ENCODE measurements at regions not wholly inside any gene's neighbourhood (a gene's known extent, or its start where the extent isn't known, plus 50 kb on each side); places are given as distances from the start of the nearest gene placed in this dataset.

DNA sequence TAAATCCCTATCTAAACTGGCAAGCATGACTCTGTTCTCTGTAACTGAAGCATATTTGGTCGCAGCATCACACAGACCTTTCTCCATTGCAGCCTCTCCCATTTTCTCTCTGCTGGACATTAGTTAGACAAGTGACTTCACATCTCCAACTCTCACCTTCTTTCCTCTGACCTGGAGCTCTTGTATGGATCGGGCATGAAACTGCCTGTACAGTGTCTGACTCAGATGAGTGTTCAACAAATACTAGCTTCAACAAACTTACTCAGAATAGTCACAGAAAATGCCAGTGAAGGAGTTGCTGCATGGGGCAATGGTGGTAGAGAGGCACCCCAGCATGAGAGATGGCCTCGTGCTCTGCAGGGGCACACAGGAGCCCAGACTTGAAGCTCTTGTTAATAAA, 104.7 kb upstream of the COPS8 start:
- no peak overlapping the region for H3K4me2 ChIP-seq (ENCODE audit: low read length)

DNA sequence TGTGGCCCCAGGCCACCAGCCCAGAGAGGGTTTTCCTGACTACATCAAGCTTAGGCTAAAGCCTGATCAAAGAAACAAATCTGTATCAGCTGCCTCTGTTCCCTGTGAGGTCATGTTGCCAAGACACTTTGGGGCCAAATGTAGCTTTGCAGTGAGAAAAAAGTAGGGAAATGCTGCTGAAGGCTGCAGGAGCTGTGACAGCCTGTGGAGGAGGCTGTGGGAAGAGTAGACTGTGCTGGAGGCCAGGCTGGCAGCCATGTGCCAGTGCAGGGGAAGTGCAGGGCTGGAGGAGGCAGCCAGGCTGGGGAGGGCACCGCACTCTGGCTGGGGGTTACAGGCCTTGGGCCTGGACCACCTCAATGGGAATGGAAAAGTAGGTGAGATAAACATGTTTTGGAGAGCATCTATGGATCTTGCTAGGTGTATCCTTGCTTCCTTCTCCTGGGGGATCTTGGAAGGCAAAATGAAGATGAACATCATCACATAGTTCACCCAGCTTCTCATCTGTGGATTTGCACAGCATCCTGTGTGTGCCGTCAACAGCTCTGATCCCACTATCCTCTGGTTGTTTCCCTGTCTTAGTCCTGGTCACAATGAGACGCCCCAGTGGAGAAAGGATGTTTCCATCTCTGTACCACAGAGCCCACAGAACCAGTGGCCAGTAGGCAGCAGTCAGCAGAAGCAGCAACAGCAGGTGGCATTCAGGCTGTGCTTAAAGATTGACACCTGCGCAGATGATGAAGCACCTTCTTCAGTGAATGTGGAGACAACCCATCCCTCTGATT, 103.8 kb upstream of the COPS8 start:
- Histone ChIP-seq H3K4me2 (ENCODE audit: low read length) (no peak overlapping the region), H3K9me3 (replicated peaks; ENCODE audit: low read length) (no peaks in the 10 kb centered on the region), H3K27me3 (ENCODE audit: control insufficient read depth, insufficient read depth, low read length) (peaks cover 20% of the 10 kb centered on the region), H3K4me1 (ENCODE audit: control insufficient read depth, insufficient read depth, low read length) (no peaks in the 10 kb centered on the region), H3K36me3 (ENCODE audit: insufficient read depth, low read length) (no peaks in the 10 kb centered on the region), H3K4me3 (ENCODE audit: low read length) (no peak overlapping the region), H3K9ac (ENCODE audit: low read depth, low read length) (no peak overlapping the region)

More for the DNA sequence above, 104.7 kb upstream of the COPS8 start:
- H3K4me1 ChIP-seq (ENCODE audit: control insufficient read depth, insufficient read depth, low read length) = no peaks in the 10 kb centered on the region
- no peak overlapping the region for H3K4me3 ChIP-seq (ENCODE audit: low read length)
- peaks cover 23% of the 10 kb centered on the region for H3K27me3 ChIP-seq (ENCODE audit: control insufficient read depth, insufficient read depth, low read length)
- H3K9me3 ChIP-seq (replicated peaks; ENCODE audit: low read length) = no peaks in the 10 kb centered on the region
- H3K9ac ChIP-seq (ENCODE audit: low read depth, low read length) = no peak overlapping the region
- H3K36me3 ChIP-seq (ENCODE audit: insufficient read depth, low read length) = no peaks in the 10 kb centered on the region

DNA sequence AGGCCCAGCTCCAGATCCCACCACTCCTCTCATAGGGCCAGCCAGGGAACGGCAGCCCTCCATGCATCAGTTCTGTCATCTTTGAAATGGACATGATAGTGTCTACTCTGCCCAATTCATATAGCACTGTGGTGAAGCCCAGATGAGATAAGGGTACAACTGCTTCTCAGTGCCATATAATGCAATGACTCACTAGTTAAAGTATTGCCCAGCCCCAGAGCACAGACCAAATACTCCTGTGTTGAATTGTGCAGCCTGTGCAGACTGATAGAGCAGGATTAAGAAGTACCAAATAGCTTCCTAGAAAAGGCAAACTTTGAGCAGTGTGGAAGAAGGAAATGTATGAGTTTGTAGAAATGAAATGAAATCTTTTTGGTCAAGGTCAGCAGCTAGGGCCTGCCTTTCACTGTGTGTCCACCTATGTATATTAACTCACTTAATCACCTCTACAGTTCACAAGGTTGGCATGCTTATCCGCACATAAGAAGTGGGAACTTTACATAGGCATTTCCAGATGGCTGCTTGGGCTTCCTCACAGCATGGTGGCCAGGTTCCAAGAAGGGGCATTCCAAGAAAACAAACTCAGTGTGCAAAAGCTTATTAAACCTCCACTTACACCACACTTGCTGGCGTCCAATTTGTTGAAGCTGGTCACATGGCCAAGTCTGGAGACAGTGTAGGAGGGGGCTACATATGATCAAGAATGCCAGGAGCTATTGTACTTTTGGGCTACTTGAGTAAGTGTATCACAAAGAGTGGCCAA, 102.8 kb upstream of the COPS8 start:
- Histone ChIP-seq H3K4me1 (ENCODE audit: control insufficient read depth, insufficient read depth, low read length) (no peaks in the 10 kb centered on the region), H3K4me3 (ENCODE audit: low read length) (no peak overlapping the region), H3K27me3 (ENCODE audit: control insufficient read depth, insufficient read depth, low read length) (peaks cover 18% of the 10 kb centered on the region), H3K36me3 (ENCODE audit: insufficient read depth, low read length) (no peaks in the 10 kb centered on the region), H3K4me2 (ENCODE audit: low read length) (no peak overlapping the region), H3K9me3 (replicated peaks; ENCODE audit: low read length) (no peaks in the 10 kb centered on the region), H3K9ac (ENCODE audit: low read depth, low read length) (no peak overlapping the region)

DNA sequence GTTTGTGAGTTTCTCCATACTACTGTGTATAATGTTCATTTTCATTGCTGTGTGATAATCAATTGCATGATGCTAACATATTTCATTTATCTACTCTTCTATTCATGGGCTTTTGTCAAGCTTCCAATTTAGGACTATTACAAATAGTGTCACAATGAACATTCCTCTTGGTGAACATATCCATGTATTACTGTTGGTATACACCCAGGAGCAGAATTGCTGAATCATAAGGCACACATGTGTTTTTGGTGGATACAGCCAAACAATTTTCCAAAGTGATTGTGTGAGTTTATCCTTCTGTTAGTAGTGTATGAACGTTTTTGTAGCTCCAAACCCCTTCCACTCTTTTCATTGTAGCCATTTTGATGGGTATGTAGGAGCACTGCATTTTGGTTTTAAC, 101.6 kb upstream of the COPS8 start:
- Histone ChIP-seq H3K36me3 (ENCODE audit: insufficient read depth, low read length) (no peaks in the 10 kb centered on the region), H3K4me3 (ENCODE audit: low read length) (no peak overlapping the region), H3K4me1 (ENCODE audit: control insufficient read depth, insufficient read depth, low read length) (no peaks in the 10 kb centered on the region), H3K4me2 (ENCODE audit: low read length) (no peak overlapping the region), H3K27me3 (ENCODE audit: control insufficient read depth, insufficient read depth, low read length) (peaks cover 27% of the 10 kb centered on the region), H3K9ac (ENCODE audit: low read depth, low read length) (no peak overlapping the region), H3K9me3 (replicated peaks; ENCODE audit: low read length) (no peaks in the 10 kb centered on the region)

DNA sequence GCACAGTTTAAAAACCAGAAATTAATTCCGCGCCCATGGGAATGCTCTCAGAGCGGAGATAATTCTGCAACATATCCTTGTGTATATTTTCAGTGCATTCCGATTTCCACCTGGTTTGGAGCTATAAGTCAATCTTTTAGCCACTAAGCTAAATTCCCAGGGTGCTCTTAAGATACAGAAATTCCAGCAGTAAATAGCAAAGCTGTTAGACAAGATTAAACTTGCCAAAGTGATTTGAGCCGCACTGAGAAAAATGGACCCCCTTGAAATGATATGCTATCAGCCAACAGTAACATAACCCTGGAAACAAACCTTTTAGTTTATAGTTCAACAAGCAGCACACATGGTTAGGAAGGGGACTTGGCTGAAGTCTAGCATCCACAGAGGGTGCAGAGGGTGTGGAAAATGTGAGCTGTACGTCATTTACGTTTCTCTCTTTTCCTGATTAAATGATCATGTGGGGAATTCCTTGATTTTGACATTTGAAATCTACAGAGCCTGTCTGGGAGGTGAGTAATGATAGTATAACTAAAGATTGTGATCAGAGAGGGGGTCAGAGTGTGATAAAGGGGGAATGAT, 99.8 kb upstream of the COPS8 start:
- Histone ChIP-seq H3K36me3 (ENCODE audit: insufficient read depth, low read length) (no peaks in the 10 kb centered on the region), H3K4me1 (ENCODE audit: control insufficient read depth, insufficient read depth, low read length) (no peaks in the 10 kb centered on the region), H3K9ac (ENCODE audit: low read depth, low read length) (no peak overlapping the region), H3K27me3 (ENCODE audit: control insufficient read depth, insufficient read depth, low read length) (peaks cover 32% of the 10 kb centered on the region), H3K9me3 (replicated peaks; ENCODE audit: low read length) (no peaks in the 10 kb centered on the region), H3K4me3 (ENCODE audit: low read length) (no peak overlapping the region), H3K4me2 (ENCODE audit: low read length) (no peak overlapping the region)

DNA sequence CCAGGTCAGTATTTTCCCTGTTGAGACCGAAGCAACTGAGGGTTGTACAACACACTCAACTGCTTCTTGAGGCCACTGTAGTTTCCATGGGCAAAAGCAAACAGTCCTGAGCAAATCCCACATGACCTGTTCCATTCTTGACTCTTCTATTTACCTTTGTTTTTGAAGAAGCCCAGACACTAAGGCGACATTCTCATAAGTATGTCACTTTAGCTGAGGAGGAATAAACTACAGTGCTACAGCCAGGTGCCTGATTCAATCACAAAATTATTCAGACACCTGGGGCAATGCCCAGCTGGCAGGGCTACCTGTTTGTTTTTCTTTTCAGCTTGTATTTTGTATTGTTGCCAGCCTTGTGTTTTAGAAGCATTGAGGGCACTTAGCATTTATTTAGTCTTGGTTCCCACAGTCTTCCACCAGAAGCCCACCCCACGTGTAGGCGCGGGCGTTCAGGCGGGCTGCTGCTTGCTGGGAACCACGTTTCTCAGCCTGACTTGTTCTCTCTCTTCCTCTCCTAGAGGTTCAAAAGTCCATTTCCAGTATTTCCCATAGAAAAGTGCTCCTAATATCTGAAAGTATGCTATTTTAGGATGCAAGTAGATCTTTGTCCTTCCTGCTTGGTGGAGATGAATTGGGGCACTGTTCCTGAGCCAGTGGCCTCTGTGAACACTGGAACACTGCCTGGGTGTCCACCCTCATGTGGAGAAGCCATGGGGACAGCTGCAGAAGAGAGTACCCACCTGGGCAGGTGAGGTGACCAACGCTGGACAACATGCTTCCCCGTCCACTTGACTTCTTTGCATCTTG, 99.0 kb upstream of the COPS8 start:
- Histone ChIP-seq H3K9ac (ENCODE audit: low read depth, low read length) (no peak overlapping the region), H3K27me3 (ENCODE audit: control insufficient read depth, insufficient read depth, low read length) (peaks cover 34% of the 10 kb centered on the region), H3K4me2 (ENCODE audit: low read length) (no peak overlapping the region), H3K9me3 (replicated peaks; ENCODE audit: low read length) (no peaks in the 10 kb centered on the region), H3K4me3 (ENCODE audit: low read length) (no peak overlapping the region), H3K36me3 (ENCODE audit: insufficient read depth, low read length) (no peaks in the 10 kb centered on the region), H3K4me1 (ENCODE audit: control insufficient read depth, insufficient read depth, low read length) (no peaks in the 10 kb centered on the region)

DNA sequence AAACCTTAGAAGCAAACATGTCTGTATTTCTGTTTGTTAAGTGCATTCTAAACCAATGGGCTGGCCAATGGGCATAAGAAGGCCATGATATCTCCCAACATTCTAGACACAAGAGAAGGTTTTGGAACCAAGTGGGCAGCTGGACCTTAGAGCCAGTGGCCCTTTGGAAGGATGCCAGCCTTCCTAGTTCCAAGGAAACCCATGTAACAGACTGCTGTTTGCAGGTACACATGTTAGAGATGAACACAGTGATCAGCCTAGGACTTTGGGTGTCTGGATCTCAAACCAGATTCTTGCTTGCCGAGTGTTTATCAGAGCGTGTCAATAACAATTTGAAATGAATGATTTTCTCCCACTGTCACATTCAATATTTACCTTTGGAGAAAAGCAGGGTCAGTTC, 97.5 kb upstream of the COPS8 start:
- H3K36me3 ChIP-seq (ENCODE audit: insufficient read depth, low read length) = no peaks in the 10 kb centered on the region
- H3K4me2 ChIP-seq (ENCODE audit: low read length) = no peak overlapping the region
- no peaks in the 10 kb centered on the region for H3K9me3 ChIP-seq (replicated peaks; ENCODE audit: low read length)
- no peaks in the 10 kb centered on the region for H3K4me1 ChIP-seq (ENCODE audit: control insufficient read depth, insufficient read depth, low read length)
- peaks cover 39% of the 10 kb centered on the region for H3K27me3 ChIP-seq (ENCODE audit: control insufficient read depth, insufficient read depth, low read length)
- no peak overlapping the region for H3K4me3 ChIP-seq (ENCODE audit: low read length)
- H3K9ac ChIP-seq (ENCODE audit: low read depth, low read length) = no peak overlapping the region

DNA sequence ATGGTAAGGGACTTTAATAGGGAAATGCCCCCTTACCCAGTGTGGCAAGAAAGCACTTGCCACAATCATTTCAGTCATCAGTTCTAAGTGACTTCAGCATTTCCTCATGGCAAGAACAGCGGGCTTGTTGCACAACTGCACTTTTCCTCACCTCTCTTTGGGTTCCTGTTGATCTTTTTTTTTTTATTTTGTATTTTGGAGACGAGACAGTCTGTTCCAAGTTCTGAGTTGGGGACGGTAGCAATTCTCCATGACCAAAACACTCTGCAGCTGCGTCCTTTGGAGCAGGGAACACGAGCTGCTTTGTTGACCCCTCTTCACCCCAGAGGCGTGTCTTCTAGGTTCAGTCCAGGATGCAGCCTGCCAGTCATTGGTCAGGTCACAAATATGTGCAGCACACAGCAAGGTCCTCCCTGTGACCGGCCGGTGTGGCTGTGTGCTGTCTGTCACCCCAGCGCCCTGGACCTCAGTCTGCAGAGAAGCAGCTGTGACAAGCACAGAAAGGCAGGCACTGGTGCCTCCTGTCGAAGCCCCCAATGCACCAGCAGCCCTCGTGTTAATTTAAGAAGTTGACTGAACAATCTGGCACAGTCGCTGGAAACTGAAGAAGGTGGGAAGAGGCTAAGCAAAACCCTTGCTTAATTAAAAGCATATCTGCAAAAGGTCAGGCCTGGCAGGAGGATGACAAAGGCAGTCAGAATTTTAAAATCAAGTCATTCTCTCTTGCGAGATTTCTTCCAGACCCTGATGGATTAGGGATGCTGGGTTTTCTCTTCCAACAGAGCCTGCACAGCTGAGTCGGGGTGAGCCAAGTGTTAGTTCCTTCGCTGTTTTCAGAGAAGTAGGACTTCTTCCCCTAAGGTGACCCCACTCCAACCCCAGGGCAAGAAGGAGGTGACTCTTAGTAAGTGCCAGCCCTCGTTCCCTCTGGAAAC, 96.7 kb upstream of the COPS8 start:
- Histone ChIP-seq H3K9me3 (replicated peaks; ENCODE audit: low read length) (no peaks in the 10 kb centered on the region), H3K4me2 (ENCODE audit: low read length) (no peak overlapping the region), H3K27me3 (ENCODE audit: control insufficient read depth, insufficient read depth, low read length) (peaks cover 39% of the 10 kb centered on the region), H3K9ac (ENCODE audit: low read depth, low read length) (no peak overlapping the region), H3K4me1 (ENCODE audit: control insufficient read depth, insufficient read depth, low read length) (no peaks in the 10 kb centered on the region), H3K4me3 (ENCODE audit: low read length) (no peak overlapping the region), H3K36me3 (ENCODE audit: insufficient read depth, low read length) (no peaks in the 10 kb centered on the region)

DNA sequence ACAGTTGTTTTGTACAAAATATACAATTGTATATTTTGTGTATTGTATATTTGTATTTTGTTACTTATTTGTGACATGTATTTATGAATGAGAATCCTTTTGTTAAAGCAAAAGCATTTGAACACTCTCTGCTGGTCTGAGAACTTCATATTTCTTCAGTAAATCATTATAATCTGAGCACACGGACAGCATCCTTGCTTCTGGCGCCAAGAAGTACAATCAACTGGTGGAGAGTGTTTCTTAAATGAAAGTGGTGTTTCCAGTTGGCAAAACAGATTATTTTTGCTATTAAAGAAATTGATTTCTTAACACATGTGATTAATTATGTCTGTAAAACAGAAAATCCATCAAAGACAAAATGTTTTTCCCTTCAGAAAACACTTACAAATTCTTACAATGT, 95.1 kb upstream of the COPS8 start:
- Histone ChIP-seq H3K9ac (ENCODE audit: low read depth, low read length) (no peak overlapping the region), H3K4me3 (ENCODE audit: low read length) (no peak overlapping the region), H3K9me3 (replicated peaks; ENCODE audit: low read length) (no peaks in the 10 kb centered on the region), H3K4me1 (ENCODE audit: control insufficient read depth, insufficient read depth, low read length) (no peaks in the 10 kb centered on the region), H3K27me3 (ENCODE audit: control insufficient read depth, insufficient read depth, low read length) (peaks cover 38% of the 10 kb centered on the region), H3K4me2 (ENCODE audit: low read length) (no peak overlapping the region), H3K36me3 (ENCODE audit: insufficient read depth, low read length) (no peaks in the 10 kb centered on the region)

DNA sequence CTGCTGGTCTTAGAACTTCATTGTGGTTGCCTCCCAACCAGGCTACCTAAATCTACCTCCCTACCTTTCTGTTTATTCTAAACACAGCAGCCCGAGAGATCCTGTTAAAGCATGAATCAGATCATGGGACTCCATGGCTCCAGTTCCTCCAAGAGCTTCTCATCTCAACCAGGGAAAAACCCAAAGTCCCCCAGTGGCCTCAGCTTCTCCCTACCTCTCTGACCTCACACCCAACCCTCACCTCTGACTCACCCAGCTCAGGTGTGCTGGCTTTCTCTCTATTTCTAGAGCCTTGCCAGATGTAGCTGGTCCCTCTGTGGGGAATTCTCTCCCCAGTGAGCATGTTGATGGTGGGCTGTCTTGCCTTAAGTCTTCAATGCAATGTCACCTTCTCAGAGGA, 93.8 kb upstream of the COPS8 start:
- H3K27me3 ChIP-seq (ENCODE audit: control insufficient read depth, insufficient read depth, low read length) = peaks cover 40% of the 10 kb centered on the region
- no peak overlapping the region for H3K4me3 ChIP-seq (ENCODE audit: low read length)
- no peak overlapping the region for H3K4me2 ChIP-seq (ENCODE audit: low read length)
- H3K4me1 ChIP-seq (ENCODE audit: control insufficient read depth, insufficient read depth, low read length) = no peaks in the 10 kb centered on the region
- no peaks in the 10 kb centered on the region for H3K36me3 ChIP-seq (ENCODE audit: insufficient read depth, low read length)
- H3K9me3 ChIP-seq (replicated peaks; ENCODE audit: low read length) = no peaks in the 10 kb centered on the region
- H3K9ac ChIP-seq (ENCODE audit: low read depth, low read length) = no peak overlapping the region

Data from skeletal muscle satellite cell (primary cell).